GM18519 (cell line): ENCODE measurements at regions not wholly inside any gene's neighbourhood (a gene's known extent, or its start where the extent isn't known, plus 50 kb on each side); places are given as distances from the start of the nearest gene placed in this dataset.

ENCODE experiments used
- ATAC-seq: cut with Tn5 transposase; IDR thresholded peaks from one replicate; pipeline ENCODE4 v1.9.1; 2021; ENCODE audit warnings: mild to moderate bottlenecking, moderate library complexity; ENCODE audit not compliant: unreplicated experiment, low FRiP score

DNA sequence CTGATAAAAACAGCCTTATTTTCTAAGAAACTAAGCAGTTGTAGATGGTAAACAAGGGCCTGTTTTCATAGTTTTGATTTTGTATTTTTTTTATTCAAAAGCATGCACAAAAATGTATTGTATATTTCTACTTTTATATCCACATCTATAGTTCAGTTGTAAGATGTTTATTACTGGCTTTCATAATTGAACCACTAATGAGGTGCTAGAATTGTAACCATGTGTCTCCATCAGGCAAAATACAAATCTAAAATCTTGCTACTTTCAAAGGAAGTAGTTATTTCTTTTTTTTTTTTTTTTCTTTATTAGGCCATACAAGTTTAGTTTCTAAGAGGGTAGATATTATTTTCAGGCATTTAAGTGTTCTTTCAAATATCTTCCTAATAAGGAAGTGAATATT is 1755.0 kb downstream of the MAT2B start:
- ATAC-seq: no peak

DNA sequence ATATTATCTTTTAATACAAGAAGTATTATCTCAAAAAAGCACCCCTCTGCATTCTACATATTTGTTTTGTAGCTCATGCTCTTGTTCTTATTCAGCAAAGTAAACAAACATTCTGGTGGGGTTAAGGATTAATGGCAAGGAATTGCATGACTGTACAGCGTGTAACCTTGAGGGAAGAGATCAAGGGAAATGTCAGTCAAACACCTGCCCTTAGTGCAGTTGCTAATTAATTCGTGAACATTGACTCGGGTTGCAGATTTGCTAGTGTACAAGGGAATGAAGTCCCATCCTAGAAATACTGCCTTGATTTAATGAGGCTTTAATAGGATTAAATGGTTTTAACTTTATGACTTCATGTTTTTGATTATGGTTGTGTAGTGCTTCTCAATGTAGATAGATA is 1758.1 kb downstream of the MAT2B start:
- no peak for ATAC-seq

DNA sequence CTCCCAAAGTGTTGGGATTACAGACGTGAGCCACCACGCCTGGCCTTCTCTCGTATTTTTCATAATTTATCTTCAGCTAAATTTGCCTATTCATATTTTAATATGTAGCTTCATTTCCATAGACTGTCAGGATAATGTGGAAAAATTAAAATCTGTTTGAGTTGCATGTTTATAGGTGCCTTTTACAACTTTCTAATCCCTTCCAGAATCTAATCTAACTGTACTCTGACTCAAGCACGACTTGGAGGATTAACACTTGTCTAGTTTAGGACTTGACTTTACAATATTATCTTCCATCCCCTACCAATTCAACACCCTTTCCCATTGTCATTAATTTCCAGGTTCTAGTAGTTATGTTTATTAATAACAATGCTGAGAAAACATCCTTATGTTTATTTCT is 1761.5 kb downstream of the MAT2B start:
- no peak for ATAC-seq

DNA sequence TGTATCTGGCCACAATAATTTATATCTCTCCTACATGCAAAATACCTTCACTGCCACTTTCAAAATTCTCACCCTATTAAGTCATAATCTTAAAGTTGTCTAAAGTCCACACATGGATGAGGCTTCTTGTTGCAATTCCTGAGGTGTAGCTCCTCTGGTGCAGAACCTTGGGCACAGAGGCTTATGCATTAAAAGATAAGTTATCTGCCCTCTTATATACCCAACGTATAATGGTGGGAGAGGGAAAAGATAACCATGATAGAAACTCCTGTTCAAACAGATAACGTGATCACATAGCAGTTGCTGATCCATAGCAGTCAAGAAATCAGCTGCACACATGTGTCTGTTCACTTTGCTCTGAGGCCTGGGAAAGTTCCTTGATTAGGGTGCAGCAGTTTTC is 1767.0 kb downstream of the MAT2B start:
- no peak for ATAC-seq

DNA sequence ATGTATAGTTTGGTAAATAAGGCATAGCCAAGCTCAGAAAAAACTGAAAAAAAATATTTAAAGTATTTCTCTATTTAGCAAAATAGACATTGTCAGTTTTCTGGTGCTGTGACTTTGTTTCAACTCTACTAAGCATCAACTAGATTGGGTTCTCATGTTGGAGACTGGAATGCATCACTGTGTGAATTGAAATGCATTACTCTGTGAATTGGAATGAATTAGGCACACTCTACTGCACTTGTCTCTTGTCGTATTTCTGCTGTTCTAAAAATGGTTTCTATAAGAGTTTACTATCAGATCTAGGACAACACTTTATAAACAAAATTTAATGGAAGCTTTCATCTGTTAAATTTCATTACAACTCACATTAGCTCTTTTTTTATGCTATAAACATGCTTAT is 1772.2 kb downstream of the MAT2B start:
- ATAC-seq: no peak

DNA sequence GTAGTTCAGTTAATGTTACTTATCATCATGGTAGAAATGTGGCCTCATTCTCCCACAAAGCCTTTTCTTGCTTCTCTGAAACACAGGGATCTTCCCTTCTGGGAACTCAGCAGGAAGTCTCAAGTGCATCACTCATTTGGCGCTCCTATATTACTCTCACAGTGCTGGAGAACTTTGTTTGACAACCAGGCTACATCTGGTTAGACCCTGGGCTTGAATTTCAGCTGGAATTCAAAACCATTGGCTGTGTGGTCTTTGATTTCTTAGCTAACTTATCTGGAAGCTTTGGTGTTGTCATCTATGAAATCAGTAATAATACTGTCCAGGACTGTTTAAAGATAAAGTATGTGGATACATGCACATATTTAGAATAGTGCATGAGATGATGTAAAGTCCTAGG is 1777.1 kb downstream of the MAT2B start:
- no peak for ATAC-seq

DNA sequence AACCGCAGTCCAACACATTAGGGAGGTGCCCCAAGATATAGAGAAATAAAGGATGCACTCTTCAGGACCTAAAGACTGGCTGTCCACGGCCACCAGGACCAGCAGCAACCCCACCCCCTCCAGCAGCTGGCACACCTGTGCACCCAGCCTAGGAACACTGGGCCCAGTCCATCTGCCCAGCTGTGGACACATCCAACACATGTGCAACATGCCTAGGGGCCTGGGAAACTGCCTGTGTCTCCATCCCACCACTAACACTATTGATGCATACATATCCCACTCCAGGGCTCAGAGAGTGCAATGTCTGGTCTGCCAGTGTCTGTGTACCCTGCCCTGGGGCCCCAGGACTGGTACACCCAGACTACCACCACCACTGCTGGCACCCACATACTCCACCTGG is 1781.3 kb downstream of the MAT2B start:
- no peak for ATAC-seq

DNA sequence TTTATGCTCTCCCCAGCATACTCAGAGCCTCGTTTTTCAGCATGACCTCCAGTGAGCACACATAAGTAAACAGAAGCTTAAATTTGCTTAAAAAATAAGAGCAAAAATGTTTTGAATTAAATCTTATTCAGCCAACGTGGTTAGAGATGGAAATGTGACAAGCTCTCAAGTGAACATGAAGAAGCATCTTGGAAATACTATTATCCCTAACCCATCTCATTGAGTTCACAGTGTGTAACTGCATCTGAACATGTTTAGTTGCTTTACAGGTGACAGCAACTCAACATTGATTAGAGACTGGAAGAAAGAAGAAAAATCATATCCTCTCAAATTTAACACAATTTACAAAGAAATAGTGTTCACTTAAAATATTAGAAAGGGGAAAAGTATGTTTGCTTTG is 1785.1 kb downstream of the MAT2B start:
- no peak for ATAC-seq

DNA sequence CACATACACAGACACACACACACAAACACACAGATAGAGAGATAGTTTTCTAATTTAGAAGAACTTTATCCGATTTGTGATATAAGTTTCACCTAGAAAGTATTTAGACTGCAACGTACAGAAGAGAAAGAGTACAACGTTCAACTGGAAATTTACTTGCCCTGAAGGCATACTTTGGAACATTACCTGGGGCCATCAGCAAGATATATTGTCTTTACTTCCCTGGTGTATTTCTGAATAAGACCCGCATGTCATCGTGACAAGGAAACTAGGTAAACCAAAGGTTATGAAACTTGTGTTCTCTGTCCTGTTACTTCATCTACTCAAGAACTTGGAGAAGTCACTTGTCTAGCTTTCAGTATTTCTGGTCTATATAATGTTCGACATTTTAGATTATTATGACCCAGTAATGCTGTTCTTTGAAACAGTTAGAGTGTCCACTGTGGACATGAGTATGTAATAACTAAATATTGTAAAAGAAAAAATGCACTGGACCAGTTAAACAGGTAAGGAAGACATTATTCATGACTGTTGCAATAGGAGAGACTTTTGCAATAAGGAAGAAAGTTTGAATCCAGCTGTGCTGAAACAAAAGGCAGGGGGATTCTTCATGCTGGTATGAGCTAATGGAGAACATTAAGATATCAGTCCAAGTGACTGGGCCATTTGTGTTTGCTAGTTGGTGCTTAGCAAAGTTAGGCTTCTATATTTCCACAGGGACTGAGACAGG is 1791.1 kb downstream of the MAT2B start:
- no peak for ATAC-seq

DNA sequence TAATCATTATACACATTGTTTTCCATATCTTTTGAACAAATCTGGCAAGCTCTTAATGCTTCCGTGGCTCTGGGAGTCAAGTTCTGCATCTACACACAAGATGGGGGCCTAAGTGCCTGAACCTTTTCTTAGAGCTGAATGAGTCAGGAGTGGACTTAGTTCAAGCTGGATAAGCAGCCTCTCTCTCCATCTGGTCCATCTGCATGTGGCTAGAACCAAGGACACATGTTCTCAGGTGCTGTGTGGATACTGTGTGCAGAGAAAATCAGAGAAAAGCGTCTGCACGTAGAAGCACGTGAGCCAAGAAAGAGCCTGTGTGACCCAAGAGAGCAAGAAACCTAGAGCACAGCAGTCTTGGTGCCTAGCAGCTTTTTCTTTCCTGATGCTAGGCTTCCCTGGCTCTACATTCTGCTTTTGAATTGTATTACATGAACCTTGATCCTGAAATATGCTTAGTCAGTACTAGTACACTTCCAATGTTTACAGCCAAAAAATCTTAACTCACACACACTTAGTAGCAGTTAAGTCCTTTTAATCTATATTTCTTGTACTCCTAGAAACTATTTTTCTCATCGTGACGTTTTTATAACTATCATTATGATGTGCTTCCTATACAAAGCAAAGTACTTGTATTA is 1798.9 kb downstream of the MAT2B start:
- no peak for ATAC-seq

DNA sequence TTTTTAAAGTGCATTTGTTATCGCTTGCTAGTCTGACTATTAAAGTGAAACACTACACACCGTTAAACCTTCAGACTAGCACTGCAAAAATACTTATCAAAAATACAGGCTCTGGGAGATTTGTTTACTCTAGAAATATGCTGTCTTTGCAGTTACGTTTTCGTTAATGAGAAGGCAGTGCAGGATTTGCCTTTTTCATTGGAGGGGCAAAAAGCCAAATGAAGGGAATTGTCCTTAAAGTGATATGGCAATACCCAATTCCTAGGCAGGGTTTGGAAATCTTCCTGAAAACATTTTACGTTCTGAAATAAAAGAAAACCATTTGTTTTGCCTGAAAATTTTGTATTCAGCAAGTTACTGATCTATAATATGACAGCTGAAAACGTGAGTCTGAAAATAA is 1800.2 kb downstream of the MAT2B start:
- ATAC-seq: no peak

DNA sequence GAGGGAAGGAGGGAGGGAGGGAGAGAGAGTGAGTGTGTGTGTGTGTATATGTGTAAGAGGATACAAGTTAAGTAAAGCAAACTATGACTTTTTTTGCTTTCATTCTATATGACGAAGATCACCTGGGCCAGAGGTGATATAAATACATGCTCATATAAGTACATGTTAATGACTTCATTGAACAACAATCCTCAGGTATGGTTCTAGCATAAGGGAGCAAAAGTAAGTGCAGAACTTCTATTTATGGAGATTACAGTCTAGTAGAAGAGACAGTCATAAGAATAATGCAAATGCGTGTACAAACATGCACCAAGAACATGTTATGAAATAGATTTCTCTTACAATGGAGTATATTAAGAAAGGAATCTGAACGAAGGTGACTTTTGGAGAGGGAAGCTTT is 1804.0 kb downstream of the MAT2B start:
- ATAC-seq: no peak

DNA sequence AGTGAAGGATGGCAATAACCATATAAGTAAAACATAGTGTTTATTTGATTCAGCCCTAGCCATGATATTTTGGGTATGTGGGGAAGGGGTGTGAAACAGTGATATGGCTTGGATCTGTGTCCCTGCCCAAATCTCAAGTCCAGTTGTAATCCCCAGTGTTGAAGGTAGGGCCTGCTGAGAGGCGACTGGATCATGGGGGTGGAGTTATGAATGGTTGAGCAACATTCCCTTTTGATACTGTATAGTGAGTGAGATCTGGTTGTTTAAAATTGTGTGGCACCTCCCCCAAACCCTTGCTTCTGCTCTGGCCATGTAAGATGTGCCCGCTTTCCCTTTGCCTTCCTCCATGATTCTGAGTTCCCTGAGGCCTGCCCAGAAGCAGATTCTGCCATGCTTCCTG is 1804.6 kb downstream of the MAT2B start:
- no peak for ATAC-seq

DNA sequence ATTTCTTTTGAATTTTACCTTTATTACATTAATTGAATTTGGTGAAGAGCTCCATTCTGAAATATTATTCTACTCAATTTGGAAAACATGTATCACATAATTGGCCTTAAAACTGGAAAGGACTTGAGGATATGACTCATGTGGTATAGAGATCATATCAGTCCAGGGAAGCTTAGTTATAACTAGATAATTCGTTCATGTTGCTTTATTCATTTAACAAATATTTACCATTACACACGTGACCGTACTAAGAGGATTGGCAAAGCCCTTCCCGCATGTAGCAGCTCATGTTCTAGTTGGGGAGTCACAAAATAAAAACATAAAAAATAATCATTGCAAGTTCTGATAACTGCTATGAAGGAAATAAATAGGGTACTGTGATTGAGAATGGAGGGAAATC is 1816.5 kb downstream of the MAT2B start:
- ATAC-seq: no peak

DNA sequence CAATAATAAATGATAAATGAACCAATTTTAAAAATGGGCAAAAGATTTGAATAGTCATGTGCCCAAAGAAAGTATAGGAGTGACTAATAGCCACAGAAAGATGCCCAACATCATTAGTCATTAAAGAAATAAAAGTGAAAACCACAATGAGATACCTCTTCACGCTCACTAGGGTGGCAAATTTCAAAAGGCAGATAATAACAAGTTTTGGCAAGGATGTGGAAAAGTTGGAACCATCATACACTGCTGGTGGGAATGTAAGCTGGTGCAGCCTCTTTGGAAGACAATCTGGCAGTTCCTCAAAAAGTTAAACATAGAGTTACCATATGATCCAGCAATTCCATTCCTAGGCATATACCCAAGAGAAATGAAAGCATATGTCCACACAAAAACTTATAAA is 1819.8 kb downstream of the MAT2B start:
- ATAC-seq: no peak

DNA sequence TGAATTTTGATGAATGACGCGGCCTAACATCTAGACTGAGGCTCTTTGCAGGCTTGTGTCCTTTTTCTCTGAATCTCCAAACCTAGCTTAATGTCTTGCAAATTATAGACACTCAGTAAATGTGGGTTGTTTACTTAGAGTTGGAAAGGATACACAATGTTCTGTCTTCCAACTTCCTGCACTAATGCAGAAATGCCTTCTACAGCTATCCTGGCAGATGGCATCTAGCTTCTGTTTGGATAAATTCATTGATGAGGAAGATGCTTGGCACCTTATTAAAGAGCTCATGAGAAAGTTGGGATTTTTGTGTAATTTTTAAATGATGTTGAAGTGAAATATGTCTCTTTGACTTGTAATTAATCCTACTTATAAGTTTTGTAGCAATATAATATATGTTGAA is 1822.2 kb downstream of the MAT2B start:
- ATAC-seq: no peak

DNA sequence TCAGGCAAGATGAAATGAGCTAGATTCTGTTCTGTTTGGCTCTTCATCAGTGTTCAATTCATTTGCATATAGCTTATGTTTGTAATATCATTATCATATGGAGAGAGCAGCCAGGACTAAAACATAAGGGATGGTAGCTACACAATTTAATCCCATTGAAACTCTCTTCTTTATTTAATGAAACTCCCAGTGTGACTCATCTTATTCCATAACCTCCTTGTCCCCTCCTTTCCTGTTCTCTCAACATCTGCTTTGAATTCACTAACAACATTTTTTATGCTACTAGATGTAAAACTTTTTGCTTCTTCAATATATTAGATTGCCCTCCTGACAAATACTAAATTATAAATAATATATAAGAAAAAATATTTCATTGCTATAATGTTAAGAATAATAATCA is 1823.4 kb downstream of the MAT2B start:
- ATAC-seq: no peak

DNA sequence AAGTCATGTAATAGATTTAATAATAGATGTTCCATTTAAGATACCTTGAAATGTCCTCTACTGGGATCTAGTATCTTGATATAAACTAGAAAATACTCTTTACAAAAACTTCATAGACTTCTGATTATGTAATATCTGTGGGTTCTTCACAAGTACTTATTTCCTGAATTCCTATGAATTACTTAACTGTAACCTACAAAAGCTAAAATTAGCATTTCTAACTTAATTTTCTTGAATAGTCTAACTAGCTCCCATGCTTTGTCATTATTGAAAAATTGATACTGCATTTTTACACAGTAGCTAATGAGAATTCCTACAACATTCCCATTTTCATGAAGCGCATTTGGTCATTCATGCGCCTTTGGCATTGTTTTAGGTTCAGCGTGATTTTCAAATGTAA is 1828.2 kb downstream of the MAT2B start:
- no peak for ATAC-seq

DNA sequence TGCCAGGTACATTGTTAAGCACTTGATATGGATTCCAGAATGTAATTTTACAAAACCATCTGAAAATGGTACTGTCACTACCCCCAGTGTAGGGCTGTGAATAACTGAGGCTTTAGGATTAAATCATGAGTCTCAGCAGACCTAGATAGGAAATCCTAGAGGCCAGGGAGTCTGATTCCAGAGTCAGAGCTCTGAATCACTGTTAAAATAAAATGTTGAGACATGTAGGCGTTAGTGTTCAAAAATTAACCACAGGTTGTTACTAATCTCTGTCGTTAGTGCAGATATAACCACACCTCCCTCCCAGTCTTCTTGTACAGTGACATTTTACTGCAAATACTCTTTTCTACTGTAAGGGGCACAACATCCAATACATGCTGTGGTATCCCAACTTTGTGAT is 1828.8 kb downstream of the MAT2B start:
- no peak for ATAC-seq

DNA sequence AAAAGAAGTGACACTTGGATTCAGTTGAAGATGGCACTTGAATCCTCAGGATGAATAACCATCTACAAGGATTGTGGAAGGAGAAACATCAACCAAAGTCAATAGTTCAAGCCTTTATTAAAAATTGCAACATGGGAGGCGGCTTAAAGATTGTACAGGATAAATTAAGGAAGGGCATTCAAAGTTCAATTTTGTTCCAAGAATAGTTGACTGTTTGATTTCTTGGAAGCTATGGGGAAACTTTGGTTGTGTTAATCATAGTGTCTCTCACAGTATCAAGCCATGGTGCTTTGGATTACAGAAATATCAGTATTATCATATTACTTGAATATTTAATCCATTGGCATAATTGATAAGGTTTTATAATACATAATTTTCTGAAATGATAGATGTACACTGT is 1844.3 kb downstream of the MAT2B start:
- ATAC-seq: no peak

DNA sequence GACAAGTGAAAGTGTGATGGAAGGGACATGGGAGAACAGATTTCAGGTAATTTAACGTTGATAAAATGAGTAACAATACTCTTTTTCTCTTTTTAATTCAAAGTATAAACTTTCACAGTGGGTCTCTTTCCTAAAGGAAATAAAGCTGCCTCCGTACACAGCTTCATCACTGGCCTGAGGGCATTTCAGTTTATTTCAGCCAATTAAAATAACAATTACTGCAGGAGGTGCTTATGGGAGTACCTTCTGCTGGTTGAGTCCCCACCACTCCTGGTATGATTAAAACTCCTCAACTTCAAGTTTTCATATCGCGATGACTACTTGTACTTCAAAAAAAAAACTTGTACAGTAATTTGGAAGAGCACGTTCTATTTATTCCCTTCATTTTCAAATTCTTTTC is 1845.9 kb downstream of the MAT2B start:
- no peak for ATAC-seq

DNA sequence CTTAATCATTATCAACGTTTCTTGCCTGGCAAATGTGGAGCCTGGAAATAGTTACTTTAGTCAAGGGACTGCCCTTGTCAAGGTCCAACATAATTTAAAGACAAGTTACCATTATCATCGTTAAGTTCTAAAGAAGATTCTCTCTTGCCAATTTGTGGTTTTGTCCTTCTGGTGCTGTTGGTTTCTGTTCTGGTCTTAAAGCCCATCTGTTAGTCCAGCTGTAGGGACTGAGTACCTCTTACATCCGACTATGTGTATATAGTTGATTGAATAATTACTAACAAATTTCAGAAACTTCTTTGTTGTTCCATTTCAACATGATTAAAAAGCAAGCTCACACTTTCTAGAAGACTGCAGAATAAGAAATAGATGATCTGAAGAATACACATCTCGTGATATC is 1854.9 kb downstream of the MAT2B start:
- ATAC-seq: no peak
